HG03575 (cell line): ENCODE measurements at regions not wholly inside any gene's neighbourhood (a gene's known extent, or its start where the extent isn't known, plus 50 kb on each side); places are given as distances from the start of the nearest gene placed in this dataset.
"Not testable (repeated sequence)": the region's sequence is repeated elsewhere in the genome, so short reads cannot be mapped to it uniquely, and the experiment has no call there.

Experiments
- ATAC-seq: cut with Tn5 transposase; IDR thresholded peaks from one replicate; pipeline ENCODE4 v1.9.1; 2021; ENCODE audit not compliant: unreplicated experiment, insufficient number of reproducible peaks, low FRiP score; ENCODE audit errors: extremely low read depth

DNA sequence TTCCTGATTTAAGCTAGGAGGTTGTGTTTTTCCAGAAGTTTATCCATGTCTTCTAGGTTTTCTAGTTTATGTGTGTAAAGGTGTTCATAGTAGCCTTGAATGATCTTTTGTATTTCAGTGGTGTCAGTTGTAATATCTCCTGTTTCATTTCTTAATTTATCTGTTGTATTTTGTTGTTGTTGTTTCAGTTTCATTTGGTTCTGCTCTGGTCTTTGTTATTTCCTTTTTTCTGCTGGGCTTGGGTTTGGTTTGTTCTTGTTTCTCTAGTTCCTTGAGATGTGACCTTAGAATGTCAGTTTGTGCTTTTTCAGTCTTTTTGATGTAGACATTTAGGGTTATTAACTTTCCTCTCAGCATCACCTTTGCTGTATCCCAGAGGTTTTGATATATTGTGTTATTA lies 62.8 kb downstream of the SCP2D1 start:
- not testable (repeated sequence) for ATAC-seq

DNA sequence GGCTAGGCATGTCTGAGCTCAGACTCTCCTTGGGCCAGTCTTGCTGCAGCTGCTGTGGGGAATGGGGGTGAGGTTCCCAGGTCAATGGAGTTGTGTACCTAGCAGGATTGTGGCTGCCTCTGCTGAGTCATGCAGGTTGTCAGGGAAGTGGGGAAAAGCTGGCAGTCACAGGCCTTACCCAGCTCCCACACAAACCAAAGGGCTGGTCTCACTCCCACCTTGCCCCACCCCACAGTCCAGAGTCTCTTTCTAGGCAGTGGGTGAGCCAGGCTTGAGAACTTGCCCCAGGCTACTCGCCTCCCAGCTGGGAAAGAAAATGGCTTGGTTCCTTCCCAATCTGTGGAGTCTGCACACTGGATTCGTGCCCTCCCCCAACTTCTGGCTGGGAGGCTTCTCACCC lies 65.7 kb downstream of the SCP2D1 start:
- ATAC-seq, result no peak

GRCh38 chr20:18886756-18887155 lies 73.2 kb downstream of the SCP2D1 start:
- ATAC-seq, result no peak

DNA sequence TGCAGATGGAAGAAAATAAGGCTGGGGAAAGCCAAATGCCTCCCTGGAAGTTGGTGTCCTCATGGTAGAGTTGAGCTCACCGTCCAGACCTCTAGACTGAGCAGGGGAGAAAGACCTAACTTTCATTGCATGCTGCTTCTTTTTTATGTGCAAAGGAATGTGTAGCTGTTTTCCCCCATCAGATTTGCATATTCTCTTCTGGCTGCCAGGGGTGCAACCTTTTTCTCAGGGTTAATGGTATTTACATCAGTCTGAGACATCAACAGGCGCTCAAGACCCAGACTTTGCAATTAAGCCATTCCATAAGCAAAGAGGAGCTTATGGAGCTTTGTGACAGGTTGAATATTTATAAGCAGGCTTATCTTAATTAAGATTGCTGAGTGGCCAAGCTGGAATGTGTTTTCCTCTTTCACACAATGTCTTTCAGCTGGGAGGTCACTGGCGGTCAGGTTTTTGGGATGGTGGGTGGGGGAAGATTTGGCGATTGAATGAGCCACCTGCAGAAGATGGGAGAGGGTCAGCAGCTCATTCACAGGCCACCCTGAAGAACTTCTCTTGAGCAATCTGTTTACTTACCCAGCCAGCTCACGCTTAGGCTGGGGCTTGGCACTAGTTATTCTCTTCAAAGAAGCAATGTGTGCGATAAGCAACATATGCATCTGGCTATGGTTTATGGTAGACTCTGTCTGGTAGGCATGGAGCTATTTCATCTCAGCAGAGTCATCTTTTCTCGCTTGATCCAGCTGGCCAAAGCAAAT lies 88.6 kb downstream of the SCP2D1 start:
- no peak for ATAC-seq

DNA sequence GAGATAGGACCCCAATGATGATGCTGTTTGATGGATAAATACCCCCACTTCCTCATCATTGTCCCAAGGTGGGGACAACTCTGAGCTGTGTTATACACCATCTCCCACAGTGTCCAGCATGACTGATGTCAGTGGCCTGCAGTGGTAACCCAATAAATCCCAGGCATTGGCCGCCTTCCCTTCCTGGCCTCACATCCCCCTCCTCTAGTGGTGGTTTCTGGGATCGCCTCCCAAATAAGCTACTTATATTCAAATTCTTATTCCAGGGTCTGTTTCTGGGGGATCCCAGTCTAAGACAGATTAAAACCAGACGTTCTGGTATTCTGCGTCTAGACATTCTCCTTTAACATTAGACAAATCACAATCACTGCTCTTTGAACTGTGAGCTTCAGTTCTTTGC lies 90.6 kb downstream of the SCP2D1 start:
- no peak for ATAC-seq

DNA sequence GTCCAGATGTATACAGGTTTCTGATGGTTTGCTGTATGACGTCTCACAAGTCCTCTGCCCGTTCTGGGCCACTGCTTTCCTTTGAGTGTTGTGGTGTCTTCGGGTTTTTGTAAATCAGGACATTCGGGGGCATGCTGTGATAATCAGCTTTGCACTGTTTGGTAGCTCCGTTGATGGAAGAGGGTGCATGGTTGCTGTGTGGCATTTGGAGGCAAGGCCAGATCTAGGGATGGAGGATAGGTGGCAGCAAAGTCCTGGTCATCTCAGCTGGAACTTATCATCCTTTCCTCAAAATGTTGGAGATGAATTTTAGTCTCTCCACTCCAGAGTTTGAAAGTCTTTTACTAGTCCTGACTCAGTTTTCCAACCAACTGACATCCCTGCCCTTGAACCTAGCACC lies 91.0 kb downstream of the SCP2D1 start:
- ATAC-seq, result no peak

DNA sequence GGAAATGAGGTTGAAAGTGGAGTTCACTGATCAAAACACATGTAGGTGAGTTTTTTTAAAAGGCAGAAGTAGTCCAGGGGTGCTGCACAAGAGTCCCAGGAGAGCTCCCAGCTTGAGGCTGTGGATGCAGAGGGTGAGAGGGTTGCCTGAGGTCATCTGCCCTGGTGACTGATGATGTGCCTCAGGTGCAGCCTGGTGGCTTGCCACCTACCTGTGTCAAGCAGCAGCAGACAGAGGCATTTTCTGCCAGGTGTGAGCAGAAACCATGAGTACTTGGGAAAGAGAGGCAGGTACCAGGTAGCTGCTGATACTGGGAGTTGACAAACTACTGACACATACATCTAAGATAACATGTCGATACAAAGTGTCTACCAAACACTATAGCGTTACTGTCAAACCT lies 92.5 kb downstream of the SCP2D1 start:
- no peak for ATAC-seq

DNA sequence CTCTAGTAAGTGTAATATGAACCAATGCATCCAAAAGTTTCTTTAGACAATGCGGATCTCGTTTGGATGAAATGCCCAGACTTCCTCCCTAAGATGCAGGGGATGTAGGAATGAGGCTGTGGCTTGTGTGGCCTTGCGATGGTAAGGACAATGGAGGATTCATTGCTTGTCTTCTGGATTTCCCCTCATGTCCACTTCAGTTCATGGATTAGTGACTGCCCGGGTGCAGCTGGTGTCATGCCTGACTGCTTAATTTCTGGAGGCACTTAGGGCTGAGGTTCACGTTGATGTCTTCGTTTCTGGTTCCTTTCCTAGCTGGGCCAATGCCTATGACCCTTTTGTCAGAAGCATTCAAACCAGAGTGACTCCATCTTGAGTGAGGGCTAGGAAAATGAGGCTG lies 93.8 kb downstream of the SCP2D1 start:
- ATAC-seq, result no peak

GRCh38 chr20:18908109-18908508 lies 94.5 kb downstream of the SCP2D1 start:
- ATAC-seq, result no peak

- ATAC-seq, result no peak
Observed at GRCh38 chr20:18909254-18909653, 95.7 kb downstream of the SCP2D1 start.

DNA sequence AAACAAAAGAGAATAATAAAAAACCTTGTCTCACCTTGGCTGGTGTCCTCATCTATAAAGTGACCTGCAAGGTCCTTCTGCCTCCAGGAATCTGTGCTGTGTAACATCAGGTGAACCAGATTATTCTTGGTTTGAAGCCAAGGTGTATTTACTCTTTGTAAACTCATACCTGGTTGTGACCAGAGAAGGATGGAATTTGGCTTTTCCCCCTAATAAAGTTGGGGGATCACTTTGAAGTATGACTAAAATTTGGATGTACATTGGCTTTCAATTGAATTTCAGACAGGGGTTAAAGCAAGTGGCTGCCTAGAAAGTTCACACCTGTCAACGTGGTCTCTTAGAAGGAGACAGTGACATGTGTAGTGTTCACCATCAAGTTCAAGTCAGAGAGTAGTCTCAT lies 100.1 kb downstream of the SCP2D1 start:
- ATAC-seq, result no peak

- no peak for ATAC-seq
Observed at GRCh38 chr20:18914796-18915195, 101.2 kb downstream of the SCP2D1 start.

DNA sequence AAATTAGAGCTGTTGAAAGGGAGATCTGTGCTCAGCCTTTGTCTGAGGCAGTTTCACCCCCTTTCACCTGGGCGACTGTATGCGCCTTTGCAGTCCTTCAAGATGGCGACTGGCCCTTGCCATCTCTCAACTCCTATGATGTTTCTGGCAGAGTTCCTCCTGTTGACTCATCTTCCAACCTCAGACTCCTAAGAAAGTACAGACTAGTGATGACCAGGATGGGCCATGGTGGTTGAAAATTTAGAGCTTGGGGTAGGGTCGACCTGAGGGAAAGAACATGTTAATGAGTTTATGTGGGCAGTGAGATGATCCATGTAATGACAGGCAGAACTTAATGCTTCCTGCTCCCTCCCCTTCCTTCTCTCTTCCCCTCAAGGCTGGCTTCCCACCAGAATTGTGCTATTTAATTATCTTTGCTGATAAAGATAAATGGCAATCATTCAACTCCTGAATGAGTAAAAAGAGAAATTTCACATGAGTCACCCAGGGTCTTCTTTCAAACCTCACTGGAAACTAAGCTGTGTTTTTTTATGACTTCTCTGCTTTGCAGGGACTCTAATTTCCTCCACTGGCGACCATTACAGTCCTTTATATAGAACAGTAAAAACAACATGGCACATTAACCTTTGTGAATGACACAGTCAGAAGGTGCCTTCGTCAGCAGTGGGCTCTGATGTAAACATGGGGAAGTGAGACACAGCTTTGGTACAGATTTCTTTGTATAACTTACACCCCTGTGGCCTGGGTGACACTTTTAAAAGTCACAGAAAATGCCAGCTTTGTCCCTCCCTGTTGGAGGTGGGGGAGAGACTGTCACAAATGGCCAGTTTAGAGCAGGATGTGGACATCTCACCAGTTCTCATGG lies 103.5 kb downstream of the SCP2D1 start:
- no peak for ATAC-seq

GRCh38 chr20:18919996-18920395 lies 106.4 kb downstream of the SCP2D1 start:
- ATAC-seq, result no peak

- no peak for ATAC-seq
Observed at GRCh38 chr20:18921291-18921690, 107.7 kb downstream of the SCP2D1 start.

DNA sequence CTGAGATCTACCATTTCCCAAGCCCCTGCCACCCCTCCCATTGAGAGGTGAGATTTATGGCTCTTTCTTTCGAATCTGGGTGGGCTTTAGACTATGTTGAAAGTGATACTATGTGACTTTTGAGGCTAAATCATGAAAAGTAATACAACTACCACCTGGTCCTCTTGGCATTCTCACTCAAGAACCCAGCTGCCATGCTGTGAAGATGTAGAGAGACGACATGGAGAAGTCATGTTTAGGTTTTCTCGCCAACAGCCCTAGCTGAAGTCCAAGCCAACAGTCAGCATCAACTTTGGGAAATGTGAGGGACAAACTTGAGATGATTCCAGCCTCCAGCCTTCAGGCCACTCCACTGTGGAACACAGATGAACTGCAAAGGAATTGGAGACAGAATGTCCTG lies 108.7 kb downstream of the SCP2D1 start:
- no peak for ATAC-seq

GRCh38 chr20:18922898-18923297 lies 109.3 kb downstream of the SCP2D1 start:
- ATAC-seq, result no peak

DNA sequence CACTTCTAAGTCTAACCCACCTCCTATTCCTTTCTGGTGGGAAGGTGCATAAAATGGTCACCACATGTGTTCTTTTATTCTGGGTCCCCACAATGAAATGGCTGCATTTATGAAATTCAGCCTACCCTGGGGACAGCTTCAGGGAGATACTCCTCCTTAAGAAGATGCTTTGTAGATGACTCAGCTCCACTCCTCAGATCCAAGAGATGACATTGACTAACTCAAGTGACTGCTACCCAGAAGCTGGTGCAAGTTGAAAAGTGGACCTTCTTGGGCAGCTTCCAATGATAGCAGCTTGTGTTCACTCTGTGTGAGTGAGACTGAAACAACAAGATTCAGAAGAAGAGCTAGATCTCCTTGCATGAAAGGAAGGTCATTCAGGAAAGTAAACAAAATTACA lies 113.4 kb downstream of the SCP2D1 start:
- ATAC-seq, result no peak

GRCh38 chr20:18928626-18929025 lies 115.0 kb downstream of the SCP2D1 start:
- ATAC-seq, result no peak

DNA sequence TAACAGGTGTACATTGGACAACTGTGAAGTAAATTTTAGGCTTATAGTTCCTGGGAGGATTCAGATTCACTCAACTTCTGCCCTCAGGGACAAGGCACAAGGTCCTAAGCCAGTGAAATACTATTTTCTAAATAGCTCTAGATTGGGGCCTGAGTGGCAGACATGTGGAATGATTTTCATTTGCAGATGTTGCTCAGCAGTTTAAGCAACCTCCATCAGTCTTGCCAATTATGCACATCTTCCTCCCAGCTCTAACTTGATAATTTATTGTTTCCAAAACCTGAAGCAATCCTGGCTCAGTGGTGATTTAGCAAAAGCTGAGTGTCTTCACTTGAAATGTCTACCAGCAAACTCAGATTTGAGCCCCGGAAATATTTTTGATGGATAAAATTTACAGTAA lies 116.2 kb downstream of the SCP2D1 start:
- no peak for ATAC-seq
